Adrenal gland (tissue), 5 donors: ENCODE measurements at regions not wholly inside any gene's neighbourhood (a gene's known extent, or its start where the extent isn't known, plus 50 kb on each side); places are given as distances from the start of the nearest gene placed in this dataset.

ENCODE experiments used
- POLR2A ChIP-seq, 2 donors: fragments of 450-650 bp; IDR thresholded peaks; one replicate each; pipeline ENCODE4 v1.6.1; 2017; ENCODE audit warnings: antibody characterized with exemption in 2 of 2, mild to moderate bottlenecking in 2 of 2, moderate library complexity in 1 of 2
- TF ChIP-seq, protein P1 (sequence below), 6 experiments: fragments of 450-650 bp in 4 of 6; fragments of 200-600 bp in 2 of 6; sonication (generic) in 1 of 6; IDR thresholded peaks; 1 replicate in 5 of 6; 2 replicates in 1 of 6; pipeline versions ENCODE4 v1.5.1 to v1.8.0; 2016 to 2021; ENCODE audit warnings: antibody characterized with exemption in 6 of 6, mild to moderate bottlenecking in 2 of 6, moderate library complexity in 1 of 6
- donor health status: DM: no; HTN: no; CAD: no.

DNA sequence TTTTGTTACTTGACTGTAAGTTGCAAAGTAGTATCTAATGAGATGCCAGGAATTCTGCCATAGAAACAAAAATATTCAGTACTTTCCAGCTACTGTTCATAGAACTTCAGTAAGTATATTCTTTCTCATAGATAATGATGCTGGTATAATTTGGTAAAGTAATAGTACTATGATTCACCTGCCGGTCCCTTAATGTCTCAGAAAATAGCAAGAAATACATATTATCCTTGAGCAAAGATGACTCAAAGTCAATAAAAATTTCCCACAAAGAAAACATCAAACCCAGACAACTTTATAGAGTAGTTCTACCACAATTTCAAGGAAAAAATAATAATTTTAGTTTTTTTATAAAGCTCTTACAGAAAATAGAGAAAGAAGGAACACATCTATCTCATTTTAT is 105.4 kb downstream of the EPDR1 start:
- TF ChIP-seq, protein P1, sequence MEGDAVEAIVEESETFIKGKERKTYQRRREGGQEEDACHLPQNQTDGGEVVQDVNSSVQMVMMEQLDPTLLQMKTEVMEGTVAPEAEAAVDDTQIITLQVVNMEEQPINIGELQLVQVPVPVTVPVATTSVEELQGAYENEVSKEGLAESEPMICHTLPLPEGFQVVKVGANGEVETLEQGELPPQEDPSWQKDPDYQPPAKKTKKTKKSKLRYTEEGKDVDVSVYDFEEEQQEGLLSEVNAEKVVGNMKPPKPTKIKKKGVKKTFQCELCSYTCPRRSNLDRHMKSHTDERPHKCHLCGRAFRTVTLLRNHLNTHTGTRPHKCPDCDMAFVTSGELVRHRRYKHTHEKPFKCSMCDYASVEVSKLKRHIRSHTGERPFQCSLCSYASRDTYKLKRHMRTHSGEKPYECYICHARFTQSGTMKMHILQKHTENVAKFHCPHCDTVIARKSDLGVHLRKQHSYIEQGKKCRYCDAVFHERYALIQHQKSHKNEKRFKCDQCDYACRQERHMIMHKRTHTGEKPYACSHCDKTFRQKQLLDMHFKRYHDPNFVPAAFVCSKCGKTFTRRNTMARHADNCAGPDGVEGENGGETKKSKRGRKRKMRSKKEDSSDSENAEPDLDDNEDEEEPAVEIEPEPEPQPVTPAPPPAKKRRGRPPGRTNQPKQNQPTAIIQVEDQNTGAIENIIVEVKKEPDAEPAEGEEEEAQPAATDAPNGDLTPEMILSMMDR (IDR thresholded peaks at IDR 0.05): no peak
- TF ChIP-seq POLR2A (IDR thresholded peaks at IDR 0.05): no peak
